OCI-LY3 (cell line): ENCODE measurements at regions not wholly inside any gene's neighbourhood (a gene's known extent, or its start where the extent isn't known, plus 50 kb on each side); places are given as distances from the start of the nearest gene placed in this dataset.

Experiments used
- EZH2phosphoT487 ChIP-seq: fragments of 200-600 bp; shearing (Covaris generic); IDR thresholded peaks from 2 replicates; pipeline ENCODE4 v1.6.1; 2018; ENCODE audit warnings: antibody characterized with exemption, mixed run types, low read depth
- TF ChIP-seq, protein P1 (sequence below): fragments of 200-600, 300-600 bp; sonication (generic); IDR thresholded peaks from 2 replicates; pipeline ENCODE4 v1.5.1; 2014; ENCODE audit warnings: antibody characterized with exemption, low read length, low read depth

- TF ChIP-seq, protein P1, sequence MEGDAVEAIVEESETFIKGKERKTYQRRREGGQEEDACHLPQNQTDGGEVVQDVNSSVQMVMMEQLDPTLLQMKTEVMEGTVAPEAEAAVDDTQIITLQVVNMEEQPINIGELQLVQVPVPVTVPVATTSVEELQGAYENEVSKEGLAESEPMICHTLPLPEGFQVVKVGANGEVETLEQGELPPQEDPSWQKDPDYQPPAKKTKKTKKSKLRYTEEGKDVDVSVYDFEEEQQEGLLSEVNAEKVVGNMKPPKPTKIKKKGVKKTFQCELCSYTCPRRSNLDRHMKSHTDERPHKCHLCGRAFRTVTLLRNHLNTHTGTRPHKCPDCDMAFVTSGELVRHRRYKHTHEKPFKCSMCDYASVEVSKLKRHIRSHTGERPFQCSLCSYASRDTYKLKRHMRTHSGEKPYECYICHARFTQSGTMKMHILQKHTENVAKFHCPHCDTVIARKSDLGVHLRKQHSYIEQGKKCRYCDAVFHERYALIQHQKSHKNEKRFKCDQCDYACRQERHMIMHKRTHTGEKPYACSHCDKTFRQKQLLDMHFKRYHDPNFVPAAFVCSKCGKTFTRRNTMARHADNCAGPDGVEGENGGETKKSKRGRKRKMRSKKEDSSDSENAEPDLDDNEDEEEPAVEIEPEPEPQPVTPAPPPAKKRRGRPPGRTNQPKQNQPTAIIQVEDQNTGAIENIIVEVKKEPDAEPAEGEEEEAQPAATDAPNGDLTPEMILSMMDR = no peak
- no peak for TF ChIP-seq EZH2phosphoT487
Measured at GRCh38 chr6:145081677-145082076, 653.6 kb downstream of the EPM2A start.
